SK-N-SH treated with all-trans-retinoic acid at 6 μM for 48 hours (cell line): ENCODE measurements at regions not wholly inside any gene's neighbourhood (a gene's known extent, or its start where the extent isn't known, plus 50 kb on each side); places are given as distances from the start of the nearest gene placed in this dataset.
"Not testable (repeated sequence)": the region's sequence is repeated elsewhere in the genome, so short reads cannot be mapped to it uniquely, and the experiment has no call there.

ENCODE experiments used
- ATAC-seq: fragments of 200-7000 bp; cut with Tn5 transposase; 3 replicates; pipeline ENCODE4 v1.9.1; 2020; ENCODE audit warnings: mild to moderate bottlenecking, moderate library complexity
- ARNTL ChIP-seq: fragments of 450-650 bp; formaldehyde crosslinking; IDR thresholded peaks from 2 replicates; pipeline ENCODE4 v1.5.0; 2020; ENCODE audit warnings: low read depth, mild to moderate bottlenecking, moderate library complexity, borderline replicate concordance
- BACH2 ChIP-seq: fragments of 250-450 bp; sonication (Bioruptor Pico); IDR thresholded peaks from 2 replicates; pipeline ENCODE4 v1.9.0; 2021; ENCODE audit warnings: mild to moderate bottlenecking, borderline replicate concordance
- CSDC2 ChIP-seq: fragments of 250-450 bp; sonication (Bioruptor Pico); IDR thresholded peaks from 2 replicates; pipeline ENCODE4 v1.5.0; 2020; ENCODE audit warnings: mild to moderate bottlenecking, moderate library complexity
- RARB ChIP-seq: fragments of 250-450 bp; sonication (Bioruptor Pico); IDR thresholded peaks from 2 replicates; pipeline ENCODE4 v1.8.0; 2021; ENCODE audit warnings: mild to moderate bottlenecking, moderate library complexity
- TCF4 ChIP-seq: fragments of 250-450 bp; sonication (Bioruptor Pico); IDR thresholded peaks from 2 replicates; pipeline ENCODE4 v1.8.0; 2021; ENCODE audit warnings: mild to moderate bottlenecking, moderate library complexity, borderline replicate concordance
- ZC3H10 ChIP-seq: fragments of 250-450 bp; sonication (Bioruptor Pico); IDR thresholded peaks from 2 replicates; pipeline ENCODE4 v1.5.1; 2021; ENCODE audit warnings: mild to moderate bottlenecking, moderate library complexity
- ZNF565 ChIP-seq: fragments of 450-650 bp; formaldehyde crosslinking; conservative IDR thresholded peaks from 2 replicates; pipeline ENCODE4 v1.5.0; 2020; ENCODE audit warnings: low read depth, mild to moderate bottlenecking, moderate library complexity
- ZNF8 ChIP-seq: fragments of 450-650 bp; formaldehyde crosslinking; IDR thresholded peaks from 2 replicates; pipeline ENCODE4 v1.5.0; 2020; ENCODE audit warnings: mild to moderate bottlenecking, moderate library complexity
- TF ChIP-seq, protein P1 (sequence below): fragments of 250-450 bp; sonication (Bioruptor Pico); IDR thresholded peaks from 2 replicates; pipeline ENCODE4 v1.8.0; 2021; ENCODE audit warnings: low read depth, mild to moderate bottlenecking, moderate library complexity, borderline replicate concordance
- TF ChIP-seq, protein P2 (sequence below): fragments of 250-450 bp; sonication (Bioruptor Pico); IDR thresholded peaks from 2 replicates; pipeline ENCODE4 v1.5.1; 2020; ENCODE audit warnings: low read depth, mild to moderate bottlenecking, moderate library complexity
- TF ChIP-seq, protein P3 (sequence below): fragments of 250-450 bp; sonication (Bioruptor Pico); IDR thresholded peaks from 2 replicates; pipeline ENCODE4 v1.5.0; 2020; ENCODE audit warnings: mild to moderate bottlenecking, moderate library complexity
- TF ChIP-seq, protein P4 (sequence below): fragments of 250-450 bp; sonication (Bioruptor Pico); IDR thresholded peaks from 2 replicates; pipeline ENCODE4 v1.8.0; 2020; ENCODE audit warnings: mild to moderate bottlenecking, moderate library complexity, borderline replicate concordance

DNA sequence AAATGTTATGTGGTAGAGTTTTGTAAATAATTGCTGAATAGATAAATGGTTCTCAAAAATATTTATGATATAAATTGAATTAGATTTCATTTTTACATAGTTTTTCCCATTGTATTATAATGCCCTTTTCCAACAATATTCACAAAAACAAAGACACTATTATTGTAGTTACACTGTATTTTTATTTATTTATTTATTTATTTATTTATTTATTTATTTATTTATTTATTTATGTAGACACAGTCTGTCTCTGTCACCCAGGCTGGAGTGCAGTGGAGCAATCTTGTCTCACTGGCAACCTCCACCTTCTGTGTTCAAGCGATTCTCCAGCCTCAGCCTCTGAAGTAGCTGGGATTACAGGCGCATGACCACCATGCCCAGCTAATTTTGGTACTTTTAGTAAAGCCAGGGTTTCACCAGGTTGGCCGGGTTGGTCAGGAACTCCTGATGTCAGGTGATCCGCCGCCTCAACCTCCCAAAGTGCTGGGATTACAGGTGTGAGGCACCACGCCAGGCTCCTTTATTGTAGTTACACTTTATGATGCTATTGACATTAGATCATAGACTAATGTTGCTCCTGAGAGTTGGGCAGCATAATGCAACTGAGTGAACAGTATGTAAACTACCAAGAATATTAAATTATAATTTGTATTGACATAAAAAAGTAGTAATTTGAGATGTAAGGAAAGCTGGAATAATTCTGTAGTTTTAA is 1430.0 kb upstream of the PRMT6 start (continued):
- no peak for TF ChIP-seq BACH2 (CRISPR knock-in tag)

DNA sequence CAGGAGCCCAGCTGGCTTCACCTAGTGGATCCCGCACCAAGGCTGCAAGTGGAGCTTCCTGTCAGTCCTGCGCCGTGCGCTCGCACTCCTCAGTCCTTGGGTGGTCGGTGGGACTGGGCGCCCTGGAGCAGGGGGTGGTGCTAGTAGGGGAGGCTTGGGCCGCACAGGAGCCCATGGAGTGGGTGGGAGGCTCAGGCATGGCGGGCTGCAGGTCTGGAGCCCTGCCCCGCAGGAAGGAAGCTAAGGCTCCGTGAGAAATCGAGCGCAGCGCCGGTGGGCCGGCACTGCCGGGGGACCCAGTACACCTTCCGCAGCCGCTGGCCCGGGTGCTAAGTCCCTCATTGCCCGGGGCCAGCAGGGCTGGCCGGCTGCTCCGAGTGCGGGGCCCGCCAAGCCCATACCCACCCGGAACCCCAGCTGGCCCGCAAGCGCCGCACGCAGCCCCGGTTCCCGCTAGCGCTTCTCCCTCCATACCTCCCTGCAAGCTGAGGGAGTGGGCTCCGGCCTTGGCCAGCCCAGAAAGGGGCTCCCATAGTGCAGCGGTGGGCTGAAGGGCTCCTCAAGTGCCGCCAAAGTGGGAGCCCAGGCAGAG is 1425.2 kb upstream of the PRMT6 start:
- ATAC-seq: not testable (repeated sequence)

DNA sequence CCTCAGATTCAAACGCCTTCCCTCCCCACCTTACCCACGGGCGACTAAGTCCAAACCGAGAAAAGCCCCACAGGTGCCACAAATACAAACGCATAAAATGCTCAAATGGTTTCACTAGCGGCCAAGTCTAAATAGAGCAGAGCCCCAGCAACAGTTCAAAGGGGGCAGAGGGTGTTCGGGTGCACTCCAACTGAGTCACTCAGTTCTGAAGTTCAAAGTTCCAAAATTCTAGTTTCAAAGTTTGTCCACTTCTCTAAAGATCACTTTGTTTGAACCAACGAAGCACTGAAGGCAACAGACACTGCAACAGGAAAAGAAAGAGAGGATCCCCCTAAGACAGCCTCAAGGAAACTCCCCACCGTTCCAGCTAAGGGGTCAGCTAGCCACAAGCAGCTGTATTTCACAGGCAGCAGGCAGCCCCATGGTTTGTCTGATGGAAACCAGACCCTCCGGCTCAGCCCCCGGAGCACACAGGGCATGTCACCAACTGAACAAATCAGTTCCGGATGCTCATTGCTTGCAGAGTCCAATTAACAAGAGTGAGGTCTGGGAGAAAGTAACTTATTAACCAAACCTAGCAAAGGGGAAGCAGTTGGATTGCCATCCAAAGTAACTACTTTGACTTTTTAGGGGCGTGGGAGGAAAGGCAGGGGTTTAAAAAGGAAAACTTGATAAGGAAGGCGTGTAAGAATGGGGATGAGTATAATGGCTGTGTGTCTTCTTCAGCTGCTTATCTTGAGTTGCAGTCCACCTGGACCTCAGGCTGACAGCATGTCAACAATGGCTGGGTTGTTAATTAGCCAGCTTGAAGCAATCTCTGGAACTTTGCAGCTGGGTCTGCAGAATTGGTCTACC is 1423.9 kb upstream of the PRMT6 start:
- peak; percentile 49; the same call in 1 of the 2 replicates for TF ChIP-seq TCF4 (CRISPR knock-in tag)
- TF ChIP-seq, protein P1, sequence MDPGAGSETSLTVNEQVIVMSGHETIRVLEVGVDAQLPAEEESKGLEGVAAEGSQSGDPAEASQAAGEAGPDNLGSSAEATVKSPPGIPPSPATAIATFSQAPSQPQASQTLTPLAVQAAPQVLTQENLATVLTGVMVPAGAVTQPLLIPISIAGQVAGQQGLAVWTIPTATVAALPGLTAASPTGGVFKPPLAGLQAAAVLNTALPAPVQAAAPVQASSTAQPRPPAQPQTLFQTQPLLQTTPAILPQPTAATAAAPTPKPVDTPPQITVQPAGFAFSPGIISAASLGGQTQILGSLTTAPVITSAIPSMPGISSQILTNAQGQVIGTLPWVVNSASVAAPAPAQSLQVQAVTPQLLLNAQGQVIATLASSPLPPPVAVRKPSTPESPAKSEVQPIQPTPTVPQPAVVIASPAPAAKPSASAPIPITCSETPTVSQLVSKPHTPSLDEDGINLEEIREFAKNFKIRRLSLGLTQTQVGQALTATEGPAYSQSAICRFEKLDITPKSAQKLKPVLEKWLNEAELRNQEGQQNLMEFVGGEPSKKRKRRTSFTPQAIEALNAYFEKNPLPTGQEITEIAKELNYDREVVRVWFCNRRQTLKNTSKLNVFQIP (CRISPR knock-in tag): no peak
- ATAC-seq: no peak; the same call in 2 of the 3 replicates

DNA sequence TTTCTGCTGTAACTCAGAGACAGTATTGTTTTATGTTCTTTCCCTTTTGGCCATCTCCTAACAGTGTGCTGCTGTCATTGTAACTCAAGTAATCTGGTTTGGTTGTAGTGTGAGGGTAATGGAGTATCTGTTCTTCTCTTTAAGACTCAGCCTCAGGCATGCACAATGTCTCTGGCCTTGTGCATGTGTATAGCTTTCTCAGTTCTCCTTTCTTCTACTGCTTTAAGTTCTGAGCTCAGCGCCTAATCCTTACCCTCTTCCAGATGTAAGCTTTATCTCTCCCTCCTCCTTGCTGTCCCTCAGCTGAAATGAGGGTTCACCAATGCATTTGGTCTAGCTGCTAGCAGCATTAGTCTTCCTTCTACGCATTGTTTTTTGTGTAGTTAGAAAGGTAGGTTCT is 1420.4 kb upstream of the PRMT6 start:
- TF ChIP-seq, protein P1 (CRISPR knock-in tag): no peak
- no peak for TF ChIP-seq ZNF8
- no peak for TF ChIP-seq BACH2 (CRISPR knock-in tag)
- no peak for TF ChIP-seq ZNF565
- no peak for TF ChIP-seq TCF4 (CRISPR knock-in tag)
- TF ChIP-seq, protein P2, sequence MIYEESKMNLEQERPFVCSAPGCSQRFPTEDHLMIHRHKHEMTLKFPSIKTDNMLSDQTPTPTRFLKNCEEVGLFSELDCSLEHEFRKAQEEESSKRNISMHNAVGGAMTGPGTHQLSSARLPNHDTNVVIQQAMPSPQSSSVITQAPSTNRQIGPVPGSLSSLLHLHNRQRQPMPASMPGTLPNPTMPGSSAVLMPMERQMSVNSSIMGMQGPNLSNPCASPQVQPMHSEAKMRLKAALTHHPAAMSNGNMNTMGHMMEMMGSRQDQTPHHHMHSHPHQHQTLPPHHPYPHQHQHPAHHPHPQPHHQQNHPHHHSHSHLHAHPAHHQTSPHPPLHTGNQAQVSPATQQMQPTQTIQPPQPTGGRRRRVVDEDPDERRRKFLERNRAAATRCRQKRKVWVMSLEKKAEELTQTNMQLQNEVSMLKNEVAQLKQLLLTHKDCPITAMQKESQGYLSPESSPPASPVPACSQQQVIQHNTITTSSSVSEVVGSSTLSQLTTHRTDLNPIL (CRISPR knock-in tag): no peak
- no peak for TF ChIP-seq ARNTL (CRISPR knock-in tag)
- no peak for TF ChIP-seq CSDC2 (CRISPR knock-in tag)
- TF ChIP-seq, protein P3, sequence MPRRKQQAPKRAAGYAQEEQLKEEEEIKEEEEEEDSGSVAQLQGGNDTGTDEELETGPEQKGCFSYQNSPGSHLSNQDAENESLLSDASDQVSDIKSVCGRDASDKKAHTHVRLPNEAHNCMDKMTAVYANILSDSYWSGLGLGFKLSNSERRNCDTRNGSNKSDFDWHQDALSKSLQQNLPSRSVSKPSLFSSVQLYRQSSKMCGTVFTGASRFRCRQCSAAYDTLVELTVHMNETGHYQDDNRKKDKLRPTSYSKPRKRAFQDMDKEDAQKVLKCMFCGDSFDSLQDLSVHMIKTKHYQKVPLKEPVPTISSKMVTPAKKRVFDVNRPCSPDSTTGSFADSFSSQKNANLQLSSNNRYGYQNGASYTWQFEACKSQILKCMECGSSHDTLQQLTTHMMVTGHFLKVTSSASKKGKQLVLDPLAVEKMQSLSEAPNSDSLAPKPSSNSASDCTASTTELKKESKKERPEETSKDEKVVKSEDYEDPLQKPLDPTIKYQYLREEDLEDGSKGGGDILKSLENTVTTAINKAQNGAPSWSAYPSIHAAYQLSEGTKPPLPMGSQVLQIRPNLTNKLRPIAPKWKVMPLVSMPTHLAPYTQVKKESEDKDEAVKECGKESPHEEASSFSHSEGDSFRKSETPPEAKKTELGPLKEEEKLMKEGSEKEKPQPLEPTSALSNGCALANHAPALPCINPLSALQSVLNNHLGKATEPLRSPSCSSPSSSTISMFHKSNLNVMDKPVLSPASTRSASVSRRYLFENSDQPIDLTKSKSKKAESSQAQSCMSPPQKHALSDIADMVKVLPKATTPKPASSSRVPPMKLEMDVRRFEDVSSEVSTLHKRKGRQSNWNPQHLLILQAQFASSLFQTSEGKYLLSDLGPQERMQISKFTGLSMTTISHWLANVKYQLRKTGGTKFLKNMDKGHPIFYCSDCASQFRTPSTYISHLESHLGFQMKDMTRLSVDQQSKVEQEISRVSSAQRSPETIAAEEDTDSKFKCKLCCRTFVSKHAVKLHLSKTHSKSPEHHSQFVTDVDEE: no peak

DNA sequence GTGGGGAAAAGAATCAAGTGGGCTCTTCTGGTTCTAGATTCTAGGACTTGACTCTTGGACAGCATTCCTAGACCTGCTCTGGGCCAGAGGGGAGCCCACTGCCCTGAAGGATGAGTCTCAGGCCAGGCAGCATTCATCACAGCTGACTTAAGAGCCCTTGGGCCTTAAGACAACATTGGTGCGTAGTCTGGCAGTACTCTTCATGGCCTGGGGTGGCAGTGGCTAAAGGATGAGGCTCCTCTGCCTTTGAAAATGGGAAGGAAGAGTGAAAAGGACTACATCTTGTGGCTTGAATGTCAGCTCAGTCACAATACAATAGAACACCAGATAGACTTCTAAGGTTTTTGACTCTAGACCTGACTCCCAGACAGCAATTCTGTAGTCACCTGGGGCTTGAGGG is 1415.1 kb upstream of the PRMT6 start:
- no peak for TF ChIP-seq ZNF8
- no peak for TF ChIP-seq RARB (CRISPR knock-in tag)
- no peak for TF ChIP-seq ZC3H10 (CRISPR knock-in tag)
- TF ChIP-seq, protein P2 (CRISPR knock-in tag): no peak
- TF ChIP-seq, protein P4, sequence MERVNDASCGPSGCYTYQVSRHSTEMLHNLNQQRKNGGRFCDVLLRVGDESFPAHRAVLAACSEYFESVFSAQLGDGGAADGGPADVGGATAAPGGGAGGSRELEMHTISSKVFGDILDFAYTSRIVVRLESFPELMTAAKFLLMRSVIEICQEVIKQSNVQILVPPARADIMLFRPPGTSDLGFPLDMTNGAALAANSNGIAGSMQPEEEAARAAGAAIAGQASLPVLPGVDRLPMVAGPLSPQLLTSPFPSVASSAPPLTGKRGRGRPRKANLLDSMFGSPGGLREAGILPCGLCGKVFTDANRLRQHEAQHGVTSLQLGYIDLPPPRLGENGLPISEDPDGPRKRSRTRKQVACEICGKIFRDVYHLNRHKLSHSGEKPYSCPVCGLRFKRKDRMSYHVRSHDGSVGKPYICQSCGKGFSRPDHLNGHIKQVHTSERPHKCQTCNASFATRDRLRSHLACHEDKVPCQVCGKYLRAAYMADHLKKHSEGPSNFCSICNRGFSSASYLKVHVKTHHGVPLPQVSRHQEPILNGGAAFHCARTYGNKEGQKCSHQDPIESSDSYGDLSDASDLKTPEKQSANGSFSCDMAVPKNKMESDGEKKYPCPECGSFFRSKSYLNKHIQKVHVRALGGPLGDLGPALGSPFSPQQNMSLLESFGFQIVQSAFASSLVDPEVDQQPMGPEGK: no peak
- ATAC-seq: no peak

More for the DNA sequence above, 1420.4 kb upstream of the PRMT6 start:
- no peak for ATAC-seq
